ENCODE measurements at regions not wholly inside any gene's neighbourhood (a gene's known extent, or its start where the extent isn't known, plus 50 kb on each side); places are given as distances from the start of the nearest gene placed in this dataset.
A peak's percentile ranks its signal among the peaks of the same experiment; 100 is the strongest.

DNA sequence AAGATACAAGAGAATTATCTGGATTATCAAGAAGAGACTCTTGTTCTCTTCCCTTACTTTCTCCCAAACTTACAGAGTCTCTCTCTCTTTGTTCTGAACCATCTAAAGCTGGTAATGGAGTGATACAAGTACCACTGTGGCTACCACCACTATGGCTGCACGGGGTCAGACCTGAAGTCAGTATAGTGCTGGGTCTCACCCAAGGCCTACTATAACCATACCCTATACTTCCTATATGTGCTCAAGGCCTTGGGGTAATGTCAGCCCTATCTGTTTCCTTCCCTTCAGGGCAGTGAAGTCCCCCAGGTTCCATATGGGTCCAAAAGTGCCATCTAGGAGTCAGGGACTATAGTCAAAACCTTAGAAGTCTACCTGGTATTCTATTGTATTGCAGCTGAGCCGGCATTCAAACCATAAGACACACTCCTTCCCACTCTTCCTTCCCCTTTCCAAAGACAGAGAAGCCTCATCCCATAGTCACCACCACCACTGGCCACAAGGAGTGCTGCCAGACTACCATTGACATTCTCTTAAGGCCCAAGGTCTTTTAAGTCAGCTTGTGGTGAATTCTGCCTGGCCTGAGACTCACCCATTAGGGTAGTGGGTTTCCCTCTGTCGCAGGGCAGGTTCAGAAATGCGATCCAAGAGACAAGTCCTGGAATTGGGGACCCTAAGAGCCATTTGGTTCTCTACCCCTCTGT, 615.0 kb upstream of the NECTIN3 start:
- peaks cover 9% of the 10 kb centered on the region for H3K4me1 Mint-ChIP-seq (ENCODE audit: low read depth)
- peaks cover 14% of the 10 kb centered on the region; the same call in 1 of the 2 replicates for H3K36me3 Mint-ChIP-seq (ENCODE audit: low read depth)
- peaks cover 13% of the 10 kb centered on the region for H3K9me3 Mint-ChIP-seq
- no peaks in the 10 kb centered on the region; the same call in 1 of the 2 replicates for H3K27me3 Mint-ChIP-seq (ENCODE audit: insufficient read depth)
- TF ChIP-seq, protein P1, sequence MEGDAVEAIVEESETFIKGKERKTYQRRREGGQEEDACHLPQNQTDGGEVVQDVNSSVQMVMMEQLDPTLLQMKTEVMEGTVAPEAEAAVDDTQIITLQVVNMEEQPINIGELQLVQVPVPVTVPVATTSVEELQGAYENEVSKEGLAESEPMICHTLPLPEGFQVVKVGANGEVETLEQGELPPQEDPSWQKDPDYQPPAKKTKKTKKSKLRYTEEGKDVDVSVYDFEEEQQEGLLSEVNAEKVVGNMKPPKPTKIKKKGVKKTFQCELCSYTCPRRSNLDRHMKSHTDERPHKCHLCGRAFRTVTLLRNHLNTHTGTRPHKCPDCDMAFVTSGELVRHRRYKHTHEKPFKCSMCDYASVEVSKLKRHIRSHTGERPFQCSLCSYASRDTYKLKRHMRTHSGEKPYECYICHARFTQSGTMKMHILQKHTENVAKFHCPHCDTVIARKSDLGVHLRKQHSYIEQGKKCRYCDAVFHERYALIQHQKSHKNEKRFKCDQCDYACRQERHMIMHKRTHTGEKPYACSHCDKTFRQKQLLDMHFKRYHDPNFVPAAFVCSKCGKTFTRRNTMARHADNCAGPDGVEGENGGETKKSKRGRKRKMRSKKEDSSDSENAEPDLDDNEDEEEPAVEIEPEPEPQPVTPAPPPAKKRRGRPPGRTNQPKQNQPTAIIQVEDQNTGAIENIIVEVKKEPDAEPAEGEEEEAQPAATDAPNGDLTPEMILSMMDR (IDR thresholded peaks at IDR 0.05): 0 out of 2 replicates have a peak, but pooled peaks have one; percentile 13
- H3K4me3 Mint-ChIP-seq: no peak overlapping the region
- H3K27ac Mint-ChIP-seq: no peak overlapping the region
- DNase-seq: no peak

DNA sequence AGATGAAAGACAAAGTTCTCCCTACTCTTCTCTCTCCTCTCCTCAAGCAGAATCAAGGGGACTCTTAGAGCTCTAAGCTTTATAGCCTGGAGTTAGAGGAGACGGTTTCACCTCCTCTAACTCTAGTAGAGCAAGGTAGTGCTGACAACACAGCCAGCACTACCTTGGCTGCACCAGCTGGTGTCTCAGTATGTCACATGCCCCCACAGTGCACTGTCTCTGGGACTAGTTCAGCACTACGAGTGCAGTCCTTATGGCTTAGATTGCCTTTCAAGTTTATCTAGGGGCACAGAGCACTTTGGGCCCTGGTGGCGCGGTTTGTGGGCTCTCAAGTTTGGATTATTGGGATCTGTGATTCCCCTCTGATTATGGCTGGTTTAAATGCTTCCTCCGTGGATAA, 614.1 kb upstream of the NECTIN3 start:
- no peak overlapping the region for H3K27ac Mint-ChIP-seq
- no peaks in the 10 kb centered on the region; the same call in 1 of the 2 replicates for H3K27me3 Mint-ChIP-seq (ENCODE audit: insufficient read depth)
- TF ChIP-seq, protein P1 (IDR thresholded peaks at IDR 0.05): no peak
- no peak for DNase-seq
- H3K9me3 Mint-ChIP-seq: peaks cover 13% of the 10 kb centered on the region
- H3K4me3 Mint-ChIP-seq: no peak overlapping the region
- peaks cover 9% of the 10 kb centered on the region for H3K4me1 Mint-ChIP-seq (ENCODE audit: low read depth)
- peaks cover 14% of the 10 kb centered on the region; the same call in 1 of the 2 replicates for H3K36me3 Mint-ChIP-seq (ENCODE audit: low read depth)

DNA sequence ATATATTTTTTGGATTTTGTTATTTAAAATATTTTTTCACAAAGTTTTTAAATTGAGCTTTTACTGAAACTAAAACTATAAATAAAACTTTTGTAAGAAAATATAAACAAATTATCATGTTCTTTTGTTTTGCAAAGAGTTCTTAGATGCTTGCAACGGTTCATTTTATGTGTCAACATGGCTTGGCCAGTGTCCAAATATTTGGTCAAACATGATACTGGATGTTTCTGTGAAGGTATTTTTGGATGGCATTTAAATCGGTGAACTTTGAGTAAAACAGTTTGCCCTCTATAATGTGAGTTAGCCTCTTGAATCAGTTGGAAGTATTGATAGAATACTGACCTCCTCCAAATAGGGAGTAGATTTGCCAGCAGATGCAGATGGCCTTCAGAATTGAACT, 612.6 kb upstream of the NECTIN3 start:
- TF ChIP-seq, protein P1 (IDR thresholded peaks at IDR 0.05): no peak
- peaks cover 14% of the 10 kb centered on the region; the same call in 1 of the 2 replicates for H3K36me3 Mint-ChIP-seq (ENCODE audit: low read depth)
- peaks cover 9% of the 10 kb centered on the region for H3K4me1 Mint-ChIP-seq (ENCODE audit: low read depth)
- no peak overlapping the region for H3K4me3 Mint-ChIP-seq
- no peak for DNase-seq
- H3K27me3 Mint-ChIP-seq (ENCODE audit: insufficient read depth): no peaks in the 10 kb centered on the region; the same call in 1 of the 2 replicates
- H3K27ac Mint-ChIP-seq: no peak overlapping the region
- H3K9me3 Mint-ChIP-seq: peaks cover 13% of the 10 kb centered on the region

DNA sequence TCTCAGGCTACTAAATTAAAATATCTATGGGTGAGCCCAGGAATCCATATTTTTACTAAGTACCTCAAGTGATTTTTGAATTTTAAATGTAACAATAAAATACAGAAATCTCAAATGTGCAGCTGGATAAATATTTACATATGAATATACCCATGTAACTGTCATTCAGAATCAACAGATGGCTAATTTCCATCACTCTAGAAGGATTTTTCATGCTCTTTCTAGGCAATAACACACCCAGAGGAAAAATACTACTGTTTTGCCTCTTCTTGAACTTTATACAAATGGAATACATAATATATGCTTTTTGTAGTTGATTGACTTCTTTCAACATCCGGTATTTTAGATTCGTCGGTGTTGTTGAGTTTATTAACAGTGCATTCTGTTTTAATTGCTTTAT, 601.3 kb upstream of the NECTIN3 start:
- Mint-ChIP-seq H3K4me1 (ENCODE audit: low read depth) (no peaks in the 10 kb centered on the region), H3K9me3 (no peaks in the 10 kb centered on the region), H3K4me3 (no peak overlapping the region), H3K27me3 (ENCODE audit: insufficient read depth) (no peaks in the 10 kb centered on the region), H3K27ac (no peak overlapping the region), H3K36me3 (ENCODE audit: low read depth) (no peaks in the 10 kb centered on the region)
- DNase-seq: no peak
- TF ChIP-seq, protein P1 (IDR thresholded peaks at IDR 0.05): no peak

DNA sequence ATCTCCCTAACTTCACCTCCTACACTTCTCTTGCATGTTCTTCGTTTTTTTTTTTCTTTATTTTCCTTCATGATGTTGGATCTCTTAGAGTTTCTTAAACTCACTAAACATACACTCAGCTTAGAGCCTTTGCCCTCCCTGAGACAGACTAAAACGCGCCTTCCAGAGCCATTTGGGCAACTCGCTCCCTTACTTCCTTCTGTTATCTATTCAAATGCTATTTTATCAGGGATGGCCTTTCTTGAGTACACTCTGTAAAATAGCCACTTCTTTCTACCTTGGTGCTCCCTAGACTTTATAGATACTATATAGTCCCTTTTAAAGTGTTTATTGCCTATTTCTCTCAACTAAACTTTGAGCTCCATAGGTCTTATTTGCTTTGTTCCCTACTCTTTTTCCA, 598.2 kb upstream of the NECTIN3 start:
- TF ChIP-seq, protein P1 (IDR thresholded peaks at IDR 0.05): no peak
- Mint-ChIP-seq H3K27ac (no peak overlapping the region), H3K4me1 (ENCODE audit: low read depth) (peaks cover 5% of the 10 kb centered on the region; the same call in 1 of the 2 replicates), H3K9me3 (no peaks in the 10 kb centered on the region), H3K27me3 (ENCODE audit: insufficient read depth) (no peaks in the 10 kb centered on the region), H3K4me3 (no peak overlapping the region), H3K36me3 (ENCODE audit: low read depth) (no peaks in the 10 kb centered on the region)
- DNase-seq: no peak

Data from HFFc6 (cell line).